Stimulated activated CD4-positive, alpha-beta T cell treated with anti-CD3 and anti-CD28 coated beads, Interleukin-2, amount 100 ng/mL, for 48 hours (primary cell): ENCODE measurements at regions not wholly inside any gene's neighbourhood (a gene's known extent, or its start where the extent isn't known, plus 50 kb on each side); places are given as distances from the start of the nearest gene placed in this dataset.

ENCODE experiments used
- DNase-seq, 2 donors: peaks; one replicate each; pipeline ENCODE4 v3.0.0-alpha.2; 2020

DNA sequence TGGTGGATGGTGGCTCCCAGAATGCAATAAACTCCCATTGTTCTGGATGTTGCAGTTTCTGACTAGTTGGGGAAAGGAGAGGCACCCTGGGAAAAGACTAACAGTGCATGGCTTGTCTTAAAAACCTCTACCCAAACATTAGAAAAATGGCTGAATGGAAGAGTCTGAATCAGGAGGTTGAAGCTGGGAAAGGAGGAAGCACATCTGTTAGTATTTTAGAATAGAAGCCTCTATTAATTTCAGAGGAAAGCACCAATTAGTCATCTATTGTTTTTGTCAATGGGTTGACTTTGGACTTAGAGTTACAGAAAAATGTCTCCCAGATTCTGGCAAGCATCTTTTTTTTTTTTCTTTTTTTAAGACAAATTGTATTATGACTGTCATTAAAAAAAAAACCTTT is 56.1 kb upstream of the ELMO1 start:
- no peak for DNase-seq

DNA sequence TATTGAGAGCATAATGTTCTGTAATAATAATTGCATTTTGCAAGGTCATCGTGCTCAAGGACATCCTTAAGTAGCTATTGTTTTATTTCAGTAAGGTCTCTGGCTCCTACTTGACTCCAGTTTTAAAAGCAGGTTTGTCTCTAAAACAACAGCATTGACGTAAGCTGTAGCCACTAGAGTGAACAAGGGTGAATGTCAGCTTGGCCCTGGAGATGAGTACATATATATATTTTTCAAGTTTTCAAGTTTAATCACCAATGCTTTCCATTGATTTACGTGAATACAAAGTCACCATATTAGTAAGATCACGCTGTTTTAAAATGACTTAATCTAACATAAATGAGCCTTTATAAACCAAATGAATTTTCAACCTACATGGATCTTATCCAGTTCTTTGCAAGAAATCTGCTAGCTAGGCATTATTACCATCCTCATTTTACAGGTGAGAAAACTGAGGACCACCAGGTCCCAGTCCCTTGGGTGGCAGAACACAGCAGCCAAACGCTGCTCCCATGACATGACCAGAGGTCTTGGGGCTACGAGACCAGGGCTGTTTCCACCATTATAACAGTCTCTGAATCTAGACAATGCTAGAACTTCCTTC is 57.2 kb upstream of the ELMO1 start:
- DNase-seq: no peak

DNA sequence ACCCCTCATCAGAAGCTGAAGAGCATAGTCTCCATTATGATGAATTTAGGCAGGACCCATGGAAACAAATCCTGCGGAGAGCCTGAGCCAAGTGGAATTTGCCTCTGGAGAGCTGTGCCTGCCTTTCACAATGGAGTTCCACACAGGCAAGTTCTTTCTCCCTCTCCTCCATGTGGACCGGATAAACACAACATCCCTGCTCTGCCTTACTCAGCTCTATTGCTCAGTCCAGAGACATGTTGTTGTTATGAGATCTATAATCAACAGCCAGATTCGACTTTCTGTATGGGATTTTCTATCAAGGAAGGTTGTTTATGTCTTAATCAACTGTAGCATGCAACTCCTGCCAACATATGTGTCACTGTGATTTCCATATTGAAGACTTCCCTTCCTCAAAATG is 59.5 kb upstream of the ELMO1 start:
- DNase-seq: no peak

DNA sequence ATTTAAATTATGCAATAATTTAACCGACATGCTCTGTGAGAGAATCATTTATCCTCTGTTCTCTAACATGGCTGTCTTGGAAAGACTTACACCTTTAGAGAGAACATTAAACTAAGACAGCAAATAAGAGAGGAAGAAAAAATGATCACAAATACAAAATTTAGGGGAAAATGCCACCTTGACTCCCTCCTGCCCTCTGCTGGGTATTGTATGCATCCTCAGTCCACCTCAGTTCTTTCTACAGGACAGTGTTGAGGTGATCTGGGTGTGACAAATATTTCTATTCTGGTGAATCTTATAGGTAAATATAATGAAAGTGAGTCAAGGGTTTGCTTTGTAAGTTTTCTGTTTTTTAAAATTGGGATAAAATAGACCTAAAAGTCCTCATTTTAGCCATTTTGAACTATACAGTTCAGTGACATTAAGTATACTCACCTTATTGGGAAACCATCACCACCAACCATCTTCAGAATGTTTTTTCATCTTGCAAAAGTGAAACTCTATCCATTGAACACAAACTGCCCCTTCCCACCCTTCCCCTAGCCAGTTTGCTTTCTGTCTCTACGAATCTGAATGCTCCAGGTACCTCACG is 61.5 kb upstream of the ELMO1 start:
- DNase-seq: peak; percentile 11 to 16

GRCh38 chr7:37511915-37512314 is 63.3 kb upstream of the ELMO1 start:
- DNase-seq: no peak

- no peak for DNase-seq
Measured at GRCh38 chr7:37514497-37514896, 65.8 kb upstream of the ELMO1 start.

DNA sequence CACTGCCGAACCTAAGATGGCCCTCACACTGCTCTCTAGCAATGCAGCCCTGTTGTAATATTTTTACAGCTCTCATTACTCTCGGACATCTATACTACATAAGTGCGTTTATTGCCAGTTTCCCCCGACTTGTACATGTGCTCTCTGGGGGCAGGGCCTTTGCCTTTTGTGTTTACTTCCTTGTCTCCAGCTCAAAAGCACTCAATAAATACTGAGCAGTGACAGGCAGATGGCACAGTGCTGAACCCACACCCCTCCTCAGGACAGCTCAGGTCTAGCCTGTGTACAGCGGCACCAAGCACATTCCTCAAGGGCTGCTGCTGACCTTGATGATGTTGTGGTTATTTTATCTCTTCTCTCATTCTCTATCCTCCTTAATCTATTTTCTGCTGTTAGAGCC is 68.0 kb upstream of the ELMO1 start:
- no peak for DNase-seq

- DNase-seq: no peak
Measured at GRCh38 chr7:37518266-37518665, 69.6 kb upstream of the ELMO1 start.

- no peak for DNase-seq
Measured at GRCh38 chr7:37524056-37524455, 75.4 kb upstream of the ELMO1 start.

DNA sequence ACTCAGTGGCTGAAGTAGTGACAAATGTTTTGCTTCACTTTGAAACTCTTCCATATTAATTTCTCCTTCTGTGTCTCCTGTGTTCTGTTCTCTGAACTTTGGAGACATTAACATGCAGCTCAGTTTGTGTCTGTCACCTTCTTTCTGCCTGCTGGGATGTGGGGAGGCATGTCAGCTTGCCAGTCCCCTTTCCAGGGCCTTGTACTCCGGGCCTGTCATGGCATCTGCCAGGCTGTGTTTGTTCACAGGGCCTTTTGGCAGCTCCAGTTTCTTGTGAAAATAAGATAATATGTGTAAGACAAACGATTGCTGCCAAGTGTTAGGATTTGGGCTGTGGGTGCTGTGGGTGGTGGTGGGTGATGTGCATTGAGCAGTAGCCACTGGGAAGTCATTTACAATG is 76.1 kb upstream of the ELMO1 start:
- no peak for DNase-seq

DNA sequence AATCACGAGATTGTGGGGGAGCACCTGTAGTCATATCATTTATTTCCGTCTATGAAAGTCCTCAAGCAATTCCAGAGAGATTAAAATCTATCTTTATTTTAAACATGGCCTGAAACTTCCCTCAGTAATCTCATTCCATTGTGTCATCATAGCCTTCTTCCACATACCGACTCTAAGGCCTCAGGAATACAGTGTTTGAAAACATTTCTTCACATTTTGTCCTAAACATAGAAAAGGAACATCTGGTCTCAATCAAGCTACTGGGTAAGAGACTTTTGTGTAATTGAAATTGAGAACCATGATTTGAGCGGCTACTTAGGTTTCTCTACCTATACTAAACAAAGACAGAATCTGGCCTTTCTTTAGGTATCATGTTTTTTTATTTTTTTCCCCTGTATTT is 78.0 kb upstream of the ELMO1 start:
- no peak for DNase-seq

GRCh38 chr7:37527109-37527508 is 78.4 kb upstream of the ELMO1 start:
- DNase-seq: no peak

DNA sequence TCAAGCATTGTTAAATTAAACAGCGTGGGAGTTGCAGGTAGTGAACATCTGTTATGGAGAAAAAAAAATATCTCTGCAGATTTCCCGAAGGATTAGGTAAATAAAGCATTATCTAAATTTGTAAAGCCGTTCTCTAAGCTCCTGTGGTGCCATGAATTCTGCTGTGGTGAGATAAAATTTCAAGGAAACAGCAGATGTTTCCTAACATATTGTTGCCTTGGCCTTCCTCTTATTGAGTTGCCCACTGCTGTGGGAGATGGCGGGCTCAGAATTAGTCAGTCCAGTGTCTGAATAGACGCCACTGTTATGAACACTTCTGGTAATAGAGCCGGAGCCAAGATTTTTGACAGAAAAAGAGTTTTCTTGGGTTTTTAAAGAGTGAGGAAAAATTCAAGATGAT is 82.6 kb upstream of the ELMO1 start:
- no peak for DNase-seq

GRCh38 chr7:37532636-37533035 is 84.0 kb upstream of the ELMO1 start:
- no peak for DNase-seq

DNA sequence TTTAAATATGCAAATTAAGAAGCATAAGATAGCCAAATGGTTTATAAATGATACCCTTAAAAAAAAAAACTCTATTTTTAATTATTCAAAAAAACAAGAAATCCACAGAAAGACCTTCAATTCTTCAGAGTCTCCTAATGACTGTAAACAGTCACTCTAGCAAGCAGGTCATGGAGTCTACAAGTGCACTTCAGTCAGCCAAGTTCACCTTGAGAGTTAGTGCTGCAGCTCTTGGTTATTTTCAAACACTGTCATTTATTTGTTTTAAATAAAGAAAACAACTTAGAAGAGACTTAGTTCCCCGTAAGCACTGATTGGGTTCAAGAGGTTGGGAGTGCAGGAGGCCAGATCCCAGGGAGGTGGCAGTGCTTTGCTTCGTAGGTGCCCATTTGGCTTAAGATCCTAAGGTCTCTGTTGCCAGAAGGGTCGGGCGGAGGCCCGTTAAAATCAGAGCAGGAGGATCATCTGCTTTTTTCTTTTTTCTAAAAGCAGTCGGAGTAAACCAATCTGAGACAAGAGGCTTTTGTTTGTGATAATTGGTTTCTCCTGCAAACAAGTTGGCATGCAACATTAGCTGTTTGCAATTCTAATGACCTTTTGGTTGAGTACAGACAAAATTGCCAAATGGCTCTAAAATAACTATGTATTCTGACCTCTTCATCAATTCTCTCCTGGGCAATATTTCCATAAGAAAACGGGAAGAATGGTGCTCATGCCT is 86.4 kb upstream of the ELMO1 start:
- no peak for DNase-seq

- no peak for DNase-seq
Measured at GRCh38 chr7:37535841-37536240, 87.2 kb upstream of the ELMO1 start.

DNA sequence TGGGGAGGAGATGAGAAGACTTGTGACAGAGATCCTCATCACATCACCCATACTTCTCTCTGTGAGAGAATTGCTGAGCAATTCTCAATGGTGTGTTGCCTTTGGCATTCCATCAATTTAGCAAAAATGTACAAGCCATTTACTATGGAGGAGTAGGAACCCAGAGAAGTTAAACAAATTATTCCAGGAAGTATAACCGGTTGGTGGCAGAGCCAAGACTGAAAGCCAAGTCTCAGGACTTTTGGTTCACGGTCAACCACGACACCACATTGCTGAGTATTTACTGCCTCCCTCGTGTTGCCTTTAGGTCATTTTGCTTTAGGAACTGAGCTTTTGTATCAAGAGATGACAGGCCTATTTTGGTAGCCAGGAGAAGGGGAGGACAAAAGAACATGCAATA is 88.0 kb upstream of the ELMO1 start:
- DNase-seq: no peak

GRCh38 chr7:37537439-37537838 is 88.8 kb upstream of the ELMO1 start:
- DNase-seq: no peak

DNA sequence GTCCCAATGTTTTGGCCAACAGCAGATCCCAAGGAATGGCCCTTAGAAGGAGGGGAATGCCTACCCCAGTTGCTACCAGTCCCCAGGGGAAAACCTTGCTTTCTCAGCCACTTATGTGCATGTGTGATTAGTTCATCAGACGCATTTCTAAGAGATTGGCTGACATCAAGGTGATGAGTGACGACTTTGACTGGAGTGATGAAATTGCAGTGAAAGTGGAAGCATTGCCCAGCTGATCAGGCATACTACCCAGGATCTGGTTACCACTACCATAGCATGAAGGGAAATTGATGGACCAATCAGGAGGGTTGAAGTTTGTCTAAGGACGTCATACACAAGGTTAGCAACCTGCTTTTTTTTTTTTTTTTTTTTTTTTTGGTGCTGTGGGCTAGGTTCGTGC is 90.3 kb upstream of the ELMO1 start:
- no peak for DNase-seq

- DNase-seq: no peak
Measured at GRCh38 chr7:37540917-37541316, 92.3 kb upstream of the ELMO1 start.

DNA sequence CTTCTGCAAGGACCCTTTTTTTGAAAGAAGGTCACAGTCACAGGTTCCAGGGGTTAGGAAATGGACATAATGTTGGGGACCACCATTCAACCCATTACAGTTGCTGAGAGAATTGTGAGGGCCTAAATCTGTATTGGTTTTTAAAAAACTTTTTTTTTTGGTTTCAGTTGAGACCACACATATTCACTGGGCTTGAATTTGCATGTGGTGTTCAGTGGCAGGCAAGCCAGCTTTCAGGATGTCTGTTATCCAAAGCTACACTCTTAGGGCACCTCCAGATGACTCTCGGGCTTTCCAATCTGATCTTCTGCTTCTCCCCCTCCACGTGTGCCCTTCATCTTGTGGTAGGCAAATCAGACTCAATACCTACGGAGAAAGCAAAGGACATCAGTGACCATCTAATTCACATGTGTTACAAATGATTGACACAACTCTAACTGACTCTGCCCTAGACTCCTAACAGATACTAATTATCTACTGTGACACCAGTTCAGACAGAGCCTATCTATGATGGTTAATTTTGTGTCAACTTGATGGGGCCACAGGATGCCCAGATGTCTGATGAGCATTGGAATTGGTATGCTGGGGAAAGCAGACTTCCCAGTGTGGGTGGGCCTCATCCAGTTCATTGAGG is 93.3 kb upstream of the ELMO1 start:
- DNase-seq: no peak

GRCh38 chr7:37545619-37546534 is 97.2 kb upstream of the ELMO1 start:
- no peak for DNase-seq

DNA sequence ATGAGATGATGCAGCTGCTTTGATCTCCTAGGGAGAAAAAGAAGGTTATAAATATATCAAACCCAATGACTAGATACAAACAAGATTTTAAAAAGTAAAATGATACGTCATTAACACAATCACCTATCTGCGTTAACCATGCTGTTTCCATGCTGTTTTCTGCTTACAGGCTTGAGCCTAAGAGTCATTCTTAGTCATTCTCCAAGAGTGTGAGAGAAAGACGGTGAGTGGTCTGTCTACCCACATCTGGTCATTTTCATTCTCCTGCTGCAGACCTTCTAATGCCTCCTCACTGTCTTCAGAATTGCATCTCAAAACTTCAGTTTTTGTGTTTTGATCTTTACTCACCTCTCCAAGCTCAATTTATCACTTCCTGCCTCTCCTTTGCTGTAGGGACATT is 98.0 kb upstream of the ELMO1 start:
- DNase-seq: no peak
